ENCODE measurements at regions not wholly inside any gene's neighbourhood (a gene's known extent, or its start where the extent isn't known, plus 50 kb on each side); places are given as distances from the start of the nearest gene placed in this dataset.

- Histone ChIP-seq H4K20me1 (ENCODE audit: control insufficient read depth, insufficient read depth, insufficient read length) (no peaks in the 10 kb centered on the region), H3K27me3 (ENCODE audit: insufficient read depth, low read length) (no peaks in the 10 kb centered on the region), H2AK5ac (ENCODE audit: insufficient read length, low read length) (no peak overlapping the region), H3K4me1 (ENCODE audit: insufficient read depth, low read length) (peaks cover 2% of the 10 kb centered on the region; the same call in 1 of the 2 replicates), H4K91ac (ENCODE audit: insufficient read length, low read depth, low read length) (no peak overlapping the region), H3K4ac (ENCODE audit: low read depth, low read length) (no peak overlapping the region), H4K8ac (replicated peaks; ENCODE audit: insufficient read length, low read depth, low read length) (no peak overlapping the region), H4K5ac (ENCODE audit: insufficient read length, low read depth, low read length) (no peak overlapping the region), H3K18ac (ENCODE audit: insufficient read length, low read depth, low read length) (no peak overlapping the region), H2BK20ac (ENCODE audit: low read depth, low read length, poor library complexity, severe bottlenecking) (no peak overlapping the region), H2BK5ac (ENCODE audit: insufficient read length, low read length) (no peak overlapping the region), H3K23ac (ENCODE audit: insufficient read length, low read depth, low read length) (no peak overlapping the region), H3K23me2 (ENCODE audit: insufficient read length, low read depth, low read length, poor library complexity, severe bottlenecking) (no peaks in the 10 kb centered on the region), H3K9me3 (ENCODE audit: control insufficient read depth, low read depth, low read length) (no peaks in the 10 kb centered on the region), H3K14ac (ENCODE audit: insufficient read depth, low read length) (no peak overlapping the region), H3K79me1 (ENCODE audit: insufficient read depth, low read depth, low read length, poor library complexity, severe bottlenecking) (no peaks in the 10 kb centered on the region), H3K9ac (ENCODE audit: extremely low read depth, insufficient read length, low read length) (no peak overlapping the region), H2BK15ac (ENCODE audit: low read depth, low read length) (no peak overlapping the region), H3K56ac (ENCODE audit: insufficient read length, low read depth, low read length) (no peak overlapping the region), H3K4me2 (ENCODE audit: insufficient read depth, insufficient read length, low read length) (no peak overlapping the region), H2BK12ac (ENCODE audit: insufficient read length, low read depth, low read length) (no peak overlapping the region), H3T11ph (ENCODE audit: low read length) (no peak overlapping the region), H3K27ac (ENCODE audit: insufficient read length, low read depth, low read length) (peak overlapping the region; percentile 14), H2AFZ (ENCODE audit: low read length) (no peak overlapping the region), H2BK120ac (ENCODE audit: low read depth, low read length, poor library complexity, severe bottlenecking) (no peak overlapping the region), H3K79me2 (ENCODE audit: insufficient read depth, low read length) (no peaks in the 10 kb centered on the region)
- Mint-ChIP-seq H3K36me3 (ENCODE audit: insufficient read depth in 1 of 3, low read depth in 3 of 3) (peaks cover 0 to 12% (median 2%) of the 10 kb centered on the region in 3 experiments; a peak in 4 of 7 replicates), H3K27me3 (ENCODE audit: low read depth) (no peaks in the 10 kb centered on the region), H3K4me1 (peaks cover 28 to 33% of the 10 kb centered on the region in 2 experiments), H3K27ac (peak overlapping the region in 2 of 3 experiments; percentile 40 to 62; a peak in 4 of 7 replicates), H3K4me3 (no peak overlapping the region; a peak in 1 of 5 replicates), H3K9me3 (peaks cover 3 to 5% of the 10 kb centered on the region in 2 experiments; a peak in 2 of 5 replicates)
- TF ChIP-seq CTCF (conservative IDR thresholded peaks at IDR 0.05), result no peak
- no peak for DNase-seq
- WGBS (ENCODE audit: extremely low coverage, insufficient read length, low lambda C conversion rate), result no CpG with 5 or more reads among the region's 1 CpG
These were observed 346.9 kb upstream of the CDIN1 start for GRCh38 chr15:36232491-36232890.

Measured in H9 (cell line).